ENCODE measurements at regions not wholly inside any gene's neighbourhood (a gene's known extent, or its start where the extent isn't known, plus 50 kb on each side); places are given as distances from the start of the nearest gene placed in this dataset.

DNA sequence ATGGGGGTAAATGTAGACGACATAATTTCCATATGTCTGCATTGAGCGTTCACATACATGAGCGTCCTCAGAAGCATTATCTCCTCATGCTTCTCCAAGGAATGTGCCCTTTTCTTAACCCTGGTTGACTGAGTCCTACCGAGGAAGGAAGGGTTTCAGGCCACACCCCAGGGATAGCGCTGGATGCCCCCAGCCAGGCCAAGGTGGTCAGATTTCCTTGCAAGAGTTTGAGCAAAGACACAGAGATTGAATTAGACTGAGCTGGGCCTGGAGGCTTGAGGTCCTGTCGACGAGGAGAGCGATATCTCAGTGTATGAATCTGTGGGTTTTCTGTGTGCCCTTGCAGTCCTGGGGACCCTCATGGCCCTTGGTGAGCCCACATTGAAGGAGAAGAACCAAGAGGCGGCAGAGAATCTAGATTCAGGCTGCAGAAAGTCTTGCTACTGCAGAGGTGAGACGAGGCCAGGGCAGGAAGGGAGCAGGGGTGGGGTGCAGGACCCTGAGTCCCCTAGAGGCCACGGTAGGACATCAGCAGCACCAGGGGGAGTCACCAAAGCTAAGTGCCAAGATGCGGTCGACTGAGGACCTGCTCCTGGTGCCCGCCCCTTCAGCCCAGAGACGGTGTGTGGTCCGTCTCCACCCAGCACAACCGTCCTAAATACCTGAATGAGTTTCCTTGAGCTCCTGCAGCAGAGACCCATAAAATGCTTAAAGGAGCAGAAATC, 94.7 kb upstream of the DIO3 start:
- TF ChIP-seq RAD21 (IDR thresholded peaks at IDR 0.05; ENCODE audit: low read length) (no peak), SIN3A (IDR thresholded peaks at IDR 0.05; ENCODE audit: borderline replicate concordance, low read depth, low read length) (no peak)
- H3K36me3 ChIP-seq (replicated peaks in 1 of 2; ENCODE audit: control insufficient read depth in 1 of 2, insufficient read depth in 2 of 2, low read length in 1 of 2) = no peaks in the 10 kb centered on the region
- CTCF ChIA-PET = no interaction called here
- H3K9ac ChIP-seq = no peak overlapping the region
- H3K4me2 ChIP-seq = no peak overlapping the region
- WGBS (ENCODE audit: low lambda C conversion rate) = 55% methylated on average over 13 of the region's 17 CpGs
- no peak for DNase-seq
- no peak overlapping the region for H2AFZ ChIP-seq (ENCODE audit: low read depth)
- H3K9me3 ChIP-seq = no peaks in the 10 kb centered on the region
- no peaks in the 10 kb centered on the region for H3K9me2 ChIP-seq
- no peak overlapping the region for H3K4me3 ChIP-seq (ENCODE audit: low read depth in 2 of 2, low read length in 1 of 2)
- H3K4me1 ChIP-seq (ENCODE audit: control insufficient read depth in 1 of 2, insufficient read depth in 2 of 2, low read depth in 1 of 2, low read length in 1 of 2) = no peaks in the 10 kb centered on the region; a peak in 1 of 4 replicates
- no peak overlapping the region for H3K27ac ChIP-seq (ENCODE audit: low read depth in 2 of 2, low read length in 1 of 2)
- no peaks in the 10 kb centered on the region for H3K79me2 ChIP-seq (ENCODE audit: insufficient read depth)
- POLR2A ChIA-PET = no interaction called here
- H3K27me3 ChIP-seq (ENCODE audit: insufficient read depth) = no peaks in the 10 kb centered on the region
- no peaks in the 10 kb centered on the region for H4K20me1 ChIP-seq (ENCODE audit: insufficient read depth)
- H3F3A ChIP-seq (replicated peaks; ENCODE audit: insufficient read depth) = no peaks in the 10 kb centered on the region

DNA sequence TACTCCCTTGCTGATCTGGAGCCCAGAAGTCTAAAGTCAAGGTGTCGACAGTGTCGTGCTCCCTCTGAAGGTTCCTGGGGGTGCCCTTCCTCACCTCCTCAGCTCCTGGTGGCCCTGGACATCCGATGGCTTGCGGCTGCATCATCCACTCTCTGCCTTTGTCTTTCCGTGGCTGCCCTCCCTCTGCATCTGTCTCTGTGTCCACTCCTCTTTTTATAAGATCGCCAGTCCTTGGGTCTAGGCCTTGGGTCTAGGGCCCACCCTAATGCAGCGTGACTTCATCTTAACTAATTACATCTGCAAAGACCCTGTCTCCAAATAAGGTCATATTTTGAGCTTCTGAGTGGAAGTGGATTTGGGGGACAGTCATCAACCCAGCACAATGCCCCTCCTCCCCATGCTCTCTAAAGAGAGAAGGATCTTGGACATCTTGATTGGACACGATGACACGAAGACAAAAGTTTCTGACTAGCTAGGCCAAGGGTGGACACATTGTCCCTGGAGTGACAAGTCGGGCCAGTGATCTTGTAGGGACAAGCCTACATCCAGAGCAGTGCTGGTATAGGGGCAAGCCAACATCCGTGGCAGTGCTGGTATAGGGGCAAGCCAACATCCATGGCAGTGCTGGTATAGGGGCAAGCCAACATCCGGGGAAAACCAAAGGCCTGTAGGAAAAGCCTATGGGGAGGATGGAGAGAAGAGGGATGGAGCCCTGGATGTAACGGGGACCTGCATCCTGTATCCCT, 93.9 kb upstream of the DIO3 start:
- Histone ChIP-seq H3K27me3 (ENCODE audit: insufficient read depth) (no peaks in the 10 kb centered on the region), H3K4me1 (ENCODE audit: control insufficient read depth in 1 of 2, insufficient read depth in 2 of 2, low read depth in 1 of 2, low read length in 1 of 2) (no peaks in the 10 kb centered on the region; a peak in 1 of 4 replicates), H3K4me3 (ENCODE audit: low read depth in 2 of 2, low read length in 1 of 2) (no peak overlapping the region), H4K20me1 (ENCODE audit: insufficient read depth) (no peaks in the 10 kb centered on the region), H3K36me3 (replicated peaks in 1 of 2; ENCODE audit: control insufficient read depth in 1 of 2, insufficient read depth in 2 of 2, low read length in 1 of 2) (no peaks in the 10 kb centered on the region), H3F3A (replicated peaks; ENCODE audit: insufficient read depth) (no peaks in the 10 kb centered on the region), H3K27ac (ENCODE audit: low read depth in 2 of 2, low read length in 1 of 2) (no peak overlapping the region), H3K79me2 (ENCODE audit: insufficient read depth) (no peaks in the 10 kb centered on the region), H3K9ac (no peak overlapping the region), H3K4me2 (no peak overlapping the region), H3K9me3 (no peaks in the 10 kb centered on the region), H2AFZ (ENCODE audit: low read depth) (no peak overlapping the region), H3K9me2 (no peaks in the 10 kb centered on the region)
- DNase-seq = no peak
- POLR2A ChIA-PET = no interaction called here
- 50% methylated on average over 11 of the region's 13 CpGs for WGBS (ENCODE audit: low lambda C conversion rate)
- TF ChIP-seq, protein P1, sequence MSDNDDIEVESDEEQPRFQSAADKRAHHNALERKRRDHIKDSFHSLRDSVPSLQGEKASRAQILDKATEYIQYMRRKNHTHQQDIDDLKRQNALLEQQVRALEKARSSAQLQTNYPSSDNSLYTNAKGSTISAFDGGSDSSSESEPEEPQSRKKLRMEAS (IDR thresholded peaks at IDR 0.05; ENCODE audit: low read depth) = no peak
- CTCF ChIA-PET = interaction anchor here (0.9 kb wide), 1 partner anchor 7 kb away, joined by 3 read pairs; no protein-coding TSS in a partner anchor

DNA sequence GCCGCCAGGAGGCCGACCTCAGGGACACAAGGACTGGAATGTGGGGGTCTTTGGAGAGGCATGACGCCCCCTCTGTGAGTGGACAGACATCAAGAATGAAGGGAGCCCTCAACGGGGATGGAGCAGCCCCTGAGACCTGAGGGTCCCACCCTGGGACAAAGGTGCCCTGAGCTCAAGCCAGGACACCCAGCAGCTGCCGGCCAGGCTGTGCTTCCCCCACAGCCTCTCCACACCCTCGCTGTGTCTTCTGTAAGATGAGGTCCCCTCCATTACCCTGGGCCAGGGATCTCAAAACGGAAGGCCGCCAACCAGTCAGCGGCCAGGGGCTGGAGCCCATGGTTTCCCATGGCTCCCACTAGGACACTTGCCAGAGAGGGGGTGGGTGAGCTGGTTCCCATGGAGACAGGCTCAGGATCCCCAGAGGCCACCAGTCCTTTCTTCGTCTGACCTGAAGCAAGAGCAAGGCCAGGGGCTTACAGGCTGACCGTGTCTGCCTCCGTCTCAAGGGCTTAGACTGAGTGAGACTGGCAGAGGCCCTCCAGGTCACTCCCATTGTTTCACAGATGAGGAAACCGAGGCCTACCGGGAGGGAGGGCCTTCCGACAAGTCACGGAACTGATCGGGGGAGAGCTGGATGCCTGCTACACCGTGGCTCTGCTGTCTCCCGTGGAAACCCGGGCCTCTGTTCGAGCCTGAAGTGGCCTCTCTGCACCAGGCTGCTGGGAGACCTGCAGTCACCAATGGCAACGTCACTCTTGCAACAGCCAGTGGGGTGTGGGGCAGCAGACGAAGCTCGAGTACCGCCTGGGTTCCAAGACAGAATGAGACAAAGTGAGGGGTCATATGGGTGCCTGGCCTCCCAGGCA, 91.7 kb upstream of the DIO3 start:
- ChIA-PET CTCF (no interaction called here), POLR2A (no interaction called here)
- Histone ChIP-seq H3K4me3 (ENCODE audit: low read depth in 2 of 2, low read length in 1 of 2) (no peak overlapping the region), H3K36me3 (replicated peaks in 1 of 2; ENCODE audit: control insufficient read depth in 1 of 2, insufficient read depth in 2 of 2, low read length in 1 of 2) (no peaks in the 10 kb centered on the region), H2AFZ (ENCODE audit: low read depth) (no peak overlapping the region), H3K9me2 (no peaks in the 10 kb centered on the region), H3F3A (replicated peaks; ENCODE audit: insufficient read depth) (no peaks in the 10 kb centered on the region), H3K27me3 (ENCODE audit: insufficient read depth) (no peaks in the 10 kb centered on the region), H3K4me1 (ENCODE audit: control insufficient read depth in 1 of 2, insufficient read depth in 2 of 2, low read depth in 1 of 2, low read length in 1 of 2) (peaks cover 0 to 4% of the 10 kb centered on the region in 2 experiments; a peak in 1 of 4 replicates), H3K9me3 (no peaks in the 10 kb centered on the region), H3K27ac (ENCODE audit: low read depth in 2 of 2, low read length in 1 of 2) (no peak overlapping the region), H4K20me1 (ENCODE audit: insufficient read depth) (no peaks in the 10 kb centered on the region), H3K4me2 (no peak overlapping the region), H3K79me2 (ENCODE audit: insufficient read depth) (no peaks in the 10 kb centered on the region), H3K9ac (no peak overlapping the region)
- WGBS (ENCODE audit: low lambda C conversion rate) = 53% methylated on average over 9 of the region's 25 CpGs
- no peak for DNase-seq
- no peak for TF ChIP-seq GABPA (IDR thresholded peaks at IDR 0.05; ENCODE audit: low read depth)
- no peak for TF ChIP-seq RCOR1 (IDR thresholded peaks at IDR 0.05; ENCODE audit: low read length)
- TF ChIP-seq, protein P2, sequence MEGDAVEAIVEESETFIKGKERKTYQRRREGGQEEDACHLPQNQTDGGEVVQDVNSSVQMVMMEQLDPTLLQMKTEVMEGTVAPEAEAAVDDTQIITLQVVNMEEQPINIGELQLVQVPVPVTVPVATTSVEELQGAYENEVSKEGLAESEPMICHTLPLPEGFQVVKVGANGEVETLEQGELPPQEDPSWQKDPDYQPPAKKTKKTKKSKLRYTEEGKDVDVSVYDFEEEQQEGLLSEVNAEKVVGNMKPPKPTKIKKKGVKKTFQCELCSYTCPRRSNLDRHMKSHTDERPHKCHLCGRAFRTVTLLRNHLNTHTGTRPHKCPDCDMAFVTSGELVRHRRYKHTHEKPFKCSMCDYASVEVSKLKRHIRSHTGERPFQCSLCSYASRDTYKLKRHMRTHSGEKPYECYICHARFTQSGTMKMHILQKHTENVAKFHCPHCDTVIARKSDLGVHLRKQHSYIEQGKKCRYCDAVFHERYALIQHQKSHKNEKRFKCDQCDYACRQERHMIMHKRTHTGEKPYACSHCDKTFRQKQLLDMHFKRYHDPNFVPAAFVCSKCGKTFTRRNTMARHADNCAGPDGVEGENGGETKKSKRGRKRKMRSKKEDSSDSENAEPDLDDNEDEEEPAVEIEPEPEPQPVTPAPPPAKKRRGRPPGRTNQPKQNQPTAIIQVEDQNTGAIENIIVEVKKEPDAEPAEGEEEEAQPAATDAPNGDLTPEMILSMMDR (IDR thresholded peaks at IDR 0.05) = no peak
- TF ChIP-seq, protein P3, sequence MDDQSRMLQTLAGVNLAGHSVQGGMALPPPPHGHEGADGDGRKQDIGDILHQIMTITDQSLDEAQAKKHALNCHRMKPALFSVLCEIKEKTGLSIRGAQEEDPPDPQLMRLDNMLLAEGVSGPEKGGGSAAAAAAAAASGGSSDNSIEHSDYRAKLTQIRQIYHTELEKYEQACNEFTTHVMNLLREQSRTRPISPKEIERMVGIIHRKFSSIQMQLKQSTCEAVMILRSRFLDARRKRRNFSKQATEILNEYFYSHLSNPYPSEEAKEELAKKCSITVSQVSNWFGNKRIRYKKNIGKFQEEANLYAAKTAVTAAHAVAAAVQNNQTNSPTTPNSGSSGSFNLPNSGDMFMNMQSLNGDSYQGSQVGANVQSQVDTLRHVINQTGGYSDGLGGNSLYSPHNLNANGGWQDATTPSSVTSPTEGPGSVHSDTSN (IDR thresholded peaks at IDR 0.05) = no peak
- TF ChIP-seq SMC3 (IDR thresholded peaks at IDR 0.05; ENCODE audit: low read depth, low read length) = no peak
- no peak for TF ChIP-seq RAD21 (IDR thresholded peaks at IDR 0.05; ENCODE audit: low read length)
- no peak for TF ChIP-seq RXRA (IDR thresholded peaks at IDR 0.05; ENCODE audit: borderline replicate concordance, low read depth)
- TF ChIP-seq EP300 (IDR thresholded peaks at IDR 0.05; ENCODE audit: borderline replicate concordance in 1 of 2, low read depth in 1 of 2, low read length in 1 of 2) = no peak
- no peak for TF ChIP-seq EZH2phosphoT487 (IDR thresholded peaks at IDR 0.05; ENCODE audit: borderline replicate concordance, low read depth)
- TF ChIP-seq MEF2A (IDR thresholded peaks at IDR 0.05; ENCODE audit: borderline replicate concordance, low read depth) = no peak
- no peak for TF ChIP-seq MXI1 (IDR thresholded peaks at IDR 0.05; ENCODE audit: low read depth, low read length)

Measured in SK-N-SH (cell line).